ENCODE measurements at regions not wholly inside any gene's neighbourhood (a gene's known extent, or its start where the extent isn't known, plus 50 kb on each side); places are given as distances from the start of the nearest gene placed in this dataset.

DNA sequence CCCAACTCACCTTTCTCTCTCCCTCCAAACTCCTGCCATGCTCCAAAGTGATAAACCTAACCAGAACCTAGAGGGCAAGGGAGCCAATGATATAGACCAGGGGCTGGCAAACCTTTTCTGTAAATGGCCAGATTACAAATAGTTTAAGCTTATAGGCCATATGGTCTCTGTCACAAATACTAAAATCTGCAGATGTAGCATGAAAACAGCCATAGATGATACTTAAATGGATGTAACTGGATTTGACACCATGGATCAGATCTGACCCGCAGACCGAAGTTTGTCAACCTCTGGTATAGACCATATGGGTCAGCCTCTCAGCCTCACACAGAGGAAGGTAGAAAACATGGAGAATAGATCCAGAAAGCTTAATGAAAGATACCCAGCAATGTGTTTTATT, 165.2 kb upstream of the STT3B start:
- H3K9me3 ChIP-seq (ENCODE audit: low read depth) = no peaks in the 10 kb centered on the region
- H3K4me1 Mint-ChIP-seq = peaks cover 18% of the 10 kb centered on the region
- no peak overlapping the region for H3K27ac ChIP-seq
- H3K27me3 Mint-ChIP-seq (ENCODE audit: insufficient read depth, low read depth) = peaks cover 3% of the 10 kb centered on the region
- H3K36me3 ChIP-seq = no peaks in the 10 kb centered on the region
- peaks cover 6% of the 10 kb centered on the region for H3K9me3 Mint-ChIP-seq
- H4K20me1 ChIP-seq (ENCODE audit: low read depth) = no peaks in the 10 kb centered on the region
- no peak overlapping the region for H3K9ac ChIP-seq
- no peak overlapping the region for H3K4me2 ChIP-seq
- H3K79me2 ChIP-seq (ENCODE audit: low read depth) = no peaks in the 10 kb centered on the region
- H3K4me3 Mint-ChIP-seq = no peak overlapping the region
- no peak overlapping the region for H3K4me3 ChIP-seq
- no peak for DNase-seq (ENCODE audit: low spot score)
- no peaks in the 10 kb centered on the region for H3F3A ChIP-seq (ENCODE audit: low read depth)
- no peak overlapping the region for H2AFZ ChIP-seq (replicated peaks)
- H3K27me3 ChIP-seq = no peaks in the 10 kb centered on the region
- H3K36me3 Mint-ChIP-seq = no peaks in the 10 kb centered on the region
- TF ChIP-seq EZH2phosphoT487 (IDR thresholded peaks at IDR 0.05) = no peak
- no peak for TF ChIP-seq CTCF (IDR thresholded peaks at IDR 0.05)
- TF ChIP-seq EZH2 (IDR thresholded peaks at IDR 0.05) = no peak
- H3K4me1 ChIP-seq = peaks cover 15% of the 10 kb centered on the region
- no peak overlapping the region for H3K27ac Mint-ChIP-seq

GRCh38 chr3:31369637-31370379, 162.9 kb upstream of the STT3B start:
- Mint-ChIP-seq H3K27me3 (ENCODE audit: insufficient read depth, low read depth) (peaks cover 3% of the 10 kb centered on the region), H3K4me3 (no peak overlapping the region), H3K27ac (no peak overlapping the region), H3K9me3 (peaks cover 6% of the 10 kb centered on the region), H3K4me1 (peaks cover 20% of the 10 kb centered on the region), H3K36me3 (no peaks in the 10 kb centered on the region)
- Histone ChIP-seq H3K27ac (no peak overlapping the region), H3F3A (ENCODE audit: low read depth) (no peaks in the 10 kb centered on the region), H3K79me2 (ENCODE audit: low read depth) (no peaks in the 10 kb centered on the region), H2AFZ (replicated peaks) (no peak overlapping the region), H4K20me1 (ENCODE audit: low read depth) (no peaks in the 10 kb centered on the region), H3K4me1 (peaks cover 15% of the 10 kb centered on the region), H3K9ac (no peak overlapping the region), H3K4me2 (no peak overlapping the region), H3K9me3 (ENCODE audit: low read depth) (no peaks in the 10 kb centered on the region), H3K27me3 (no peaks in the 10 kb centered on the region), H3K36me3 (no peaks in the 10 kb centered on the region), H3K4me3 (no peak overlapping the region)
- no peak for TF ChIP-seq EZH2phosphoT487 (IDR thresholded peaks at IDR 0.05)
- no peak for TF ChIP-seq CTCF (IDR thresholded peaks at IDR 0.05)
- no peak for TF ChIP-seq EZH2 (IDR thresholded peaks at IDR 0.05)
- no peak for DNase-seq (ENCODE audit: low spot score)

GRCh38 chr3:31370380-31370666, 162.4 kb upstream of the STT3B start:
- no peaks in the 10 kb centered on the region for H3K9me3 ChIP-seq (ENCODE audit: low read depth)
- no peak for DNase-seq (ENCODE audit: low spot score)
- H3K9me3 Mint-ChIP-seq = peaks cover 6% of the 10 kb centered on the region
- no peaks in the 10 kb centered on the region for H3K36me3 Mint-ChIP-seq
- no peak overlapping the region for H3K27ac ChIP-seq
- H4K20me1 ChIP-seq (ENCODE audit: low read depth) = no peaks in the 10 kb centered on the region
- H3F3A ChIP-seq (ENCODE audit: low read depth) = no peaks in the 10 kb centered on the region
- no peak overlapping the region for H3K4me3 ChIP-seq
- no peak overlapping the region for H3K4me3 Mint-ChIP-seq
- no peak overlapping the region for H3K27ac Mint-ChIP-seq
- TF ChIP-seq EZH2phosphoT487 (IDR thresholded peaks at IDR 0.05) = no peak
- TF ChIP-seq EZH2 (IDR thresholded peaks at IDR 0.05) = no peak
- TF ChIP-seq CTCF (IDR thresholded peaks at IDR 0.05) = no peak
- H3K36me3 ChIP-seq = no peaks in the 10 kb centered on the region
- H3K27me3 ChIP-seq = no peaks in the 10 kb centered on the region
- peaks cover 18% of the 10 kb centered on the region for H3K4me1 Mint-ChIP-seq
- no peaks in the 10 kb centered on the region for H3K79me2 ChIP-seq (ENCODE audit: low read depth)
- H3K4me2 ChIP-seq = no peak overlapping the region
- peaks cover 3% of the 10 kb centered on the region for H3K27me3 Mint-ChIP-seq (ENCODE audit: insufficient read depth, low read depth)
- H3K4me1 ChIP-seq = peaks cover 15% of the 10 kb centered on the region
- H2AFZ ChIP-seq (replicated peaks) = no peak overlapping the region
- no peak overlapping the region for H3K9ac ChIP-seq

All from neural progenitor cell (in vitro differentiated cells).